ENCODE measurements at regions not wholly inside any gene's neighbourhood (a gene's known extent, or its start where the extent isn't known, plus 50 kb on each side); places are given as distances from the start of the nearest gene placed in this dataset.
"Not testable (repeated sequence)": the region's sequence is repeated elsewhere in the genome, so short reads cannot be mapped to it uniquely, and the experiment has no call there.

DNA sequence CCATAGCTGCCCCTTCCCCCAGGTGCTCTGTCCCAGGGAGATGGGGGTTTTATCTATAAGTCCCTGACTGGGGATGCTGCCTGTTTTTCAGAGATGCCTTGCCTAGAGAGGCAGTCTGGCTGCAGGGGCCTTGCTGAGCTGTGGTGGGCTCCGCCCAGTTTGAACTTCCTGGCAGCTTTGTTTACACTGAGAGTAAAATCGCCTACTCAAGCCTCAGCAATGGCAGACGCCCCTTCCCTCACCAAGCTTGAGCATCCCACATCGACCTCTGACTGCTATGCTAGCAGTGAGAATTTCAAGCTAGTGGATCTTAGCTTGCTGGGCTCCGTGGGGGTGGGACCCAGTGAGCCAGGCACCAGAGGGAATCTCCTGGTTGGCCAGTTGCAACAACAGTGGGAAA lies 430.4 kb downstream of the CPS1 start:
- not testable (repeated sequence) for H3K9me3 Mint-ChIP-seq; H3K27ac ChIP-seq (ENCODE audit: low read depth); H3K79me2 ChIP-seq (replicated peaks; ENCODE audit: insufficient read depth); H3K4me2 ChIP-seq; H3K27ac Mint-ChIP-seq; H3K27me3 ChIP-seq (ENCODE audit: insufficient read depth); H3K36me3 Mint-ChIP-seq (ENCODE audit: low read depth); H4K20me1 ChIP-seq (replicated peaks; ENCODE audit: insufficient read depth); H3K27me3 Mint-ChIP-seq (ENCODE audit: insufficient read depth, low read depth, poor library complexity); DNase-seq (ENCODE audit: low spot score); H3K4me1 ChIP-seq (ENCODE audit: insufficient read depth); H3K4me3 ChIP-seq; ATAC-seq; H3F3A ChIP-seq (replicated peaks; ENCODE audit: low read depth); H3K9me2 ChIP-seq (ENCODE audit: insufficient read depth); H3K4me1 Mint-ChIP-seq; H3K4me3 Mint-ChIP-seq; H3K36me3 ChIP-seq (ENCODE audit: insufficient read depth)
- H2AFZ ChIP-seq = peak overlapping the region; percentile 87; the same call in 1 of the 2 replicates

DNA sequence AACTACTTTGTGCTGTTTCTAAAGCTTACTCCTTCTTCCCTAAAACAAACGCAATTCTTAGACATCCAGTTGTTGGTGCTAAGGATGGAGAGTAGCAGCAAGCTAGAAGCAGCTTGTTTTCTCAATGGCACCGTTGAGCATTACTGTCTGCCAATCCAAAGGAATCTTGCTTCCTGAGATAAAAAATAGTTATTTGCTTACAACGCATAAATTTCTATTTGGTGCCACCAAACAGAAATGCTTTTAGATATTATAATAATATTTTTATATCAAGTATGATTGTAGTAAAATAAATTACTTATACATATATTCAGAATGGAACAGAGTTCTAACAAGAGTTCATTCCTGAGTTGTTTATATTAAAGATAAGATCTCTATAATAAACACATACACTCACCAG lies 434.7 kb downstream of the CPS1 start:
- no peak overlapping the region for H3K4me2 ChIP-seq
- H4K20me1 ChIP-seq (replicated peaks; ENCODE audit: insufficient read depth) = no peaks in the 10 kb centered on the region
- H3K36me3 Mint-ChIP-seq (ENCODE audit: low read depth) = peaks cover 5% of the 10 kb centered on the region; the same call in 1 of the 3 replicates
- TF ChIP-seq CREB1 (CRISPR knock-in tag; IDR thresholded peaks at IDR 0.05; ENCODE audit: low read depth) (no peak), NANOG (IDR thresholded peaks at IDR 0.05; ENCODE audit: borderline replicate concordance) (no peak), POLR2AphosphoS5 (IDR thresholded peaks at IDR 0.05; ENCODE audit: low read depth) (no peak), EZH2 (IDR thresholded peaks at IDR 0.05; ENCODE audit: low read depth, unreplicated experiment) (no peak), ZNF114 (CRISPR knock-in tag; IDR thresholded peaks at IDR 0.05) (no peak), JUNB (IDR thresholded peaks at IDR 0.05; ENCODE audit: unreplicated experiment) (no peak)
- TF ChIP-seq, protein P1, sequence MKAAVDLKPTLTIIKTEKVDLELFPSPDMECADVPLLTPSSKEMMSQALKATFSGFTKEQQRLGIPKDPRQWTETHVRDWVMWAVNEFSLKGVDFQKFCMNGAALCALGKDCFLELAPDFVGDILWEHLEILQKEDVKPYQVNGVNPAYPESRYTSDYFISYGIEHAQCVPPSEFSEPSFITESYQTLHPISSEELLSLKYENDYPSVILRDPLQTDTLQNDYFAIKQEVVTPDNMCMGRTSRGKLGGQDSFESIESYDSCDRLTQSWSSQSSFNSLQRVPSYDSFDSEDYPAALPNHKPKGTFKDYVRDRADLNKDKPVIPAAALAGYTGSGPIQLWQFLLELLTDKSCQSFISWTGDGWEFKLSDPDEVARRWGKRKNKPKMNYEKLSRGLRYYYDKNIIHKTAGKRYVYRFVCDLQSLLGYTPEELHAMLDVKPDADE (IDR thresholded peaks at IDR 0.05) = no peak
- H3K9me3 Mint-ChIP-seq = peaks cover 13% of the 10 kb centered on the region; the same call in 2 of the 3 replicates
- H3K27ac ChIP-seq (ENCODE audit: low read depth) = no peak overlapping the region
- H3K4me3 ChIP-seq = no peak overlapping the region
- DNase-seq (ENCODE audit: low spot score) (no peak), ATAC-seq (no peak)
- no peak overlapping the region for H3K27ac Mint-ChIP-seq
- H3K4me1 ChIP-seq (ENCODE audit: insufficient read depth) = no peaks in the 10 kb centered on the region
- H3K9me2 ChIP-seq (ENCODE audit: insufficient read depth) = no peaks in the 10 kb centered on the region; the same call in 1 of the 2 replicates
- H3K36me3 ChIP-seq (ENCODE audit: insufficient read depth) = no peaks in the 10 kb centered on the region
- no peaks in the 10 kb centered on the region for H3F3A ChIP-seq (replicated peaks; ENCODE audit: low read depth)
- no peaks in the 10 kb centered on the region for H3K79me2 ChIP-seq (replicated peaks; ENCODE audit: insufficient read depth)
- H3K4me3 Mint-ChIP-seq = no peak overlapping the region
- no peak overlapping the region for H2AFZ ChIP-seq
- H3K27me3 Mint-ChIP-seq (ENCODE audit: insufficient read depth, low read depth, poor library complexity) = no peaks in the 10 kb centered on the region
- no peaks in the 10 kb centered on the region for H3K4me1 Mint-ChIP-seq
- H3K27me3 ChIP-seq (ENCODE audit: insufficient read depth) = no peaks in the 10 kb centered on the region

DNA sequence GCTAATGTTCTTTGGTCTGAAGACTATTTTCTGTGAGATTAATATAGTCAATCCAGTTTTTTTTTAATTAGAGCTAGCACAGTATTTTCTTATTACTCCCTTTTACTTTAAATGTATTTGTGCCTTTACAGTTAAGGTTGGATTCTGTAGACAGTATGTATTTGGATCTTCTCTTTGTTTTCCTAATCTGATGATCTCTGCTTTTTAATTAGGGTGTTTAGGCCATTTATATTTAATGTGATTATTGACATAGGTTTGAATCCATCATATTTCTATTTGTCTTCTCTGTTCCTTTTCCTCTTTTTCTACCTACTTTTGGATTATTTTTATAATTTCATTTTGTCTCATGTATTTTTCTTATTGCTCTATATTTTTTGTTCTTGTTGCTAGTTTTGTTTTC lies 437.7 kb downstream of the CPS1 start:
- Mint-ChIP-seq H3K27ac (no peak overlapping the region), H3K4me1 (no peaks in the 10 kb centered on the region), H3K9me3 (peaks cover 8% of the 10 kb centered on the region; the same call in 2 of the 3 replicates), H3K36me3 (ENCODE audit: low read depth) (peaks cover 1% of the 10 kb centered on the region; the same call in 1 of the 3 replicates), H3K4me3 (no peak overlapping the region), H3K27me3 (ENCODE audit: insufficient read depth, low read depth, poor library complexity) (no peaks in the 10 kb centered on the region)
- ATAC-seq (no peak), DNase-seq (ENCODE audit: low spot score) (no peak)
- H4K20me1 ChIP-seq (replicated peaks; ENCODE audit: insufficient read depth) = no peaks in the 10 kb centered on the region
- no peaks in the 10 kb centered on the region for H3K79me2 ChIP-seq (replicated peaks; ENCODE audit: insufficient read depth)
- H3K9me2 ChIP-seq (ENCODE audit: insufficient read depth) = no peaks in the 10 kb centered on the region
- H3K4me1 ChIP-seq (ENCODE audit: insufficient read depth) = no peaks in the 10 kb centered on the region
- no peaks in the 10 kb centered on the region for H3F3A ChIP-seq (replicated peaks; ENCODE audit: low read depth)
- H3K36me3 ChIP-seq (ENCODE audit: insufficient read depth) = no peaks in the 10 kb centered on the region
- H3K27me3 ChIP-seq (ENCODE audit: insufficient read depth) = no peaks in the 10 kb centered on the region
- no peak overlapping the region for H3K27ac ChIP-seq (ENCODE audit: low read depth)
- no peak overlapping the region for H3K4me3 ChIP-seq
- no peak overlapping the region for H2AFZ ChIP-seq
- no peak overlapping the region for H3K4me2 ChIP-seq
- TF ChIP-seq, protein P2, sequence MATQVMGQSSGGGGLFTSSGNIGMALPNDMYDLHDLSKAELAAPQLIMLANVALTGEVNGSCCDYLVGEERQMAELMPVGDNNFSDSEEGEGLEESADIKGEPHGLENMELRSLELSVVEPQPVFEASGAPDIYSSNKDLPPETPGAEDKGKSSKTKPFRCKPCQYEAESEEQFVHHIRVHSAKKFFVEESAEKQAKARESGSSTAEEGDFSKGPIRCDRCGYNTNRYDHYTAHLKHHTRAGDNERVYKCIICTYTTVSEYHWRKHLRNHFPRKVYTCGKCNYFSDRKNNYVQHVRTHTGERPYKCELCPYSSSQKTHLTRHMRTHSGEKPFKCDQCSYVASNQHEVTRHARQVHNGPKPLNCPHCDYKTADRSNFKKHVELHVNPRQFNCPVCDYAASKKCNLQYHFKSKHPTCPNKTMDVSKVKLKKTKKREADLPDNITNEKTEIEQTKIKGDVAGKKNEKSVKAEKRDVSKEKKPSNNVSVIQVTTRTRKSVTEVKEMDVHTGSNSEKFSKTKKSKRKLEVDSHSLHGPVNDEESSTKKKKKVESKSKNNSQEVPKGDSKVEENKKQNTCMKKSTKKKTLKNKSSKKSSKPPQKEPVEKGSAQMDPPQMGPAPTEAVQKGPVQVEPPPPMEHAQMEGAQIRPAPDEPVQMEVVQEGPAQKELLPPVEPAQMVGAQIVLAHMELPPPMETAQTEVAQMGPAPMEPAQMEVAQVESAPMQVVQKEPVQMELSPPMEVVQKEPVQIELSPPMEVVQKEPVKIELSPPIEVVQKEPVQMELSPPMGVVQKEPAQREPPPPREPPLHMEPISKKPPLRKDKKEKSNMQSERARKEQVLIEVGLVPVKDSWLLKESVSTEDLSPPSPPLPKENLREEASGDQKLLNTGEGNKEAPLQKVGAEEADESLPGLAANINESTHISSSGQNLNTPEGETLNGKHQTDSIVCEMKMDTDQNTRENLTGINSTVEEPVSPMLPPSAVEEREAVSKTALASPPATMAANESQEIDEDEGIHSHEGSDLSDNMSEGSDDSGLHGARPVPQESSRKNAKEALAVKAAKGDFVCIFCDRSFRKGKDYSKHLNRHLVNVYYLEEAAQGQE (IDR thresholded peaks at IDR 0.05; ENCODE audit: unreplicated experiment) = no peak
- no peak for TF ChIP-seq POLR2AphosphoS5 (IDR thresholded peaks at IDR 0.05; ENCODE audit: low read depth)
- TF ChIP-seq, protein P3, sequence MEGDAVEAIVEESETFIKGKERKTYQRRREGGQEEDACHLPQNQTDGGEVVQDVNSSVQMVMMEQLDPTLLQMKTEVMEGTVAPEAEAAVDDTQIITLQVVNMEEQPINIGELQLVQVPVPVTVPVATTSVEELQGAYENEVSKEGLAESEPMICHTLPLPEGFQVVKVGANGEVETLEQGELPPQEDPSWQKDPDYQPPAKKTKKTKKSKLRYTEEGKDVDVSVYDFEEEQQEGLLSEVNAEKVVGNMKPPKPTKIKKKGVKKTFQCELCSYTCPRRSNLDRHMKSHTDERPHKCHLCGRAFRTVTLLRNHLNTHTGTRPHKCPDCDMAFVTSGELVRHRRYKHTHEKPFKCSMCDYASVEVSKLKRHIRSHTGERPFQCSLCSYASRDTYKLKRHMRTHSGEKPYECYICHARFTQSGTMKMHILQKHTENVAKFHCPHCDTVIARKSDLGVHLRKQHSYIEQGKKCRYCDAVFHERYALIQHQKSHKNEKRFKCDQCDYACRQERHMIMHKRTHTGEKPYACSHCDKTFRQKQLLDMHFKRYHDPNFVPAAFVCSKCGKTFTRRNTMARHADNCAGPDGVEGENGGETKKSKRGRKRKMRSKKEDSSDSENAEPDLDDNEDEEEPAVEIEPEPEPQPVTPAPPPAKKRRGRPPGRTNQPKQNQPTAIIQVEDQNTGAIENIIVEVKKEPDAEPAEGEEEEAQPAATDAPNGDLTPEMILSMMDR (conservative IDR thresholded peaks at IDR 0.05; ENCODE audit: low read depth in 2 of 2) = no peak
- no peak for TF ChIP-seq ZNF114 (CRISPR knock-in tag; IDR thresholded peaks at IDR 0.05)
- no peak for TF ChIP-seq CREB1 (CRISPR knock-in tag; IDR thresholded peaks at IDR 0.05; ENCODE audit: low read depth)
- TF ChIP-seq ZNF331 (CRISPR knock-in tag; IDR thresholded peaks at IDR 0.05; ENCODE audit: low read depth) = no peak

All from GM23338 (cell line).